ENCODE measurements at regions not wholly inside any gene's neighbourhood (a gene's known extent, or its start where the extent isn't known, plus 50 kb on each side); places are given as distances from the start of the nearest gene placed in this dataset.

- H3K4me3 ChIP-seq (ENCODE audit: low read depth, low read length) = no peak overlapping the region
- DNase-seq (ENCODE audit: low read depth) = no peak
- TF ChIP-seq CTCF (IDR thresholded peaks at IDR 0.05; ENCODE audit: insufficient read depth, low read depth, low read length) = no peak
Measured at GRCh38 chr6:23200946-23201345, 631.6 kb downstream of the HDGFL1 start.

GRCh38 chr6:23202207-23202606 is 632.8 kb downstream of the HDGFL1 start:
- H3K4me3 ChIP-seq (ENCODE audit: low read depth, low read length) = no peak overlapping the region
- TF ChIP-seq CTCF (IDR thresholded peaks at IDR 0.05; ENCODE audit: insufficient read depth, low read depth, low read length) = no peak
- DNase-seq (ENCODE audit: low read depth) = no peak

- no peak for TF ChIP-seq CTCF (IDR thresholded peaks at IDR 0.05; ENCODE audit: insufficient read depth, low read depth, low read length)
- no peak overlapping the region for H3K4me3 ChIP-seq (ENCODE audit: low read depth, low read length)
Measured at GRCh38 chr6:23212398-23212797, 643.0 kb downstream of the HDGFL1 start.

GRCh38 chr6:23213193-23213592 is 643.8 kb downstream of the HDGFL1 start:
- TF ChIP-seq CTCF (IDR thresholded peaks at IDR 0.05; ENCODE audit: insufficient read depth, low read depth, low read length) = no peak
- H3K4me3 ChIP-seq (ENCODE audit: low read depth, low read length) = no peak overlapping the region
- peak; percentile 14 for DNase-seq (ENCODE audit: low read depth)

More at GRCh38 chr6:23212398-23212797, 643.0 kb downstream of the HDGFL1 start:
- DNase-seq (ENCODE audit: low read depth) = no peak

GRCh38 chr6:23213651-23214050 is 644.3 kb downstream of the HDGFL1 start:
- TF ChIP-seq CTCF (IDR thresholded peaks at IDR 0.05; ENCODE audit: insufficient read depth, low read depth, low read length) = no peak
- no peak overlapping the region for H3K4me3 ChIP-seq (ENCODE audit: low read depth, low read length)
- DNase-seq (ENCODE audit: low read depth) = no peak

GRCh38 chr6:23218751-23219150 is 649.4 kb downstream of the HDGFL1 start:
- no peak for TF ChIP-seq CTCF (IDR thresholded peaks at IDR 0.05; ENCODE audit: insufficient read depth, low read depth, low read length)
- no peak for DNase-seq (ENCODE audit: low read depth)
- no peak overlapping the region for H3K4me3 ChIP-seq (ENCODE audit: low read depth, low read length)

GRCh38 chr6:23222724-23223123 is 653.4 kb downstream of the HDGFL1 start:
- TF ChIP-seq CTCF (IDR thresholded peaks at IDR 0.05; ENCODE audit: insufficient read depth, low read depth, low read length) = no peak
- no peak for DNase-seq (ENCODE audit: low read depth)
- no peak overlapping the region for H3K4me3 ChIP-seq (ENCODE audit: low read depth, low read length)

Data from fibroblast of villous mesenchyme (primary cell).